ENCODE measurements at regions not wholly inside any gene's neighbourhood (a gene's known extent, or its start where the extent isn't known, plus 50 kb on each side); places are given as distances from the start of the nearest gene placed in this dataset.
"Not testable (repeated sequence)": the region's sequence is repeated elsewhere in the genome, so short reads cannot be mapped to it uniquely, and the experiment has no call there.

- DNase-seq; H3K4me3 ChIP-seq; H3K36me3 ChIP-seq; H3K27me3 ChIP-seq; intact Hi-C loops (cut with DNase I; ENCODE audit: low total_unique reads); H3K4me1 ChIP-seq; H3K27ac ChIP-seq; H3K9me3 ChIP-seq: not testable (repeated sequence)
- WGBS, 5 donors = 64 to 85% (median 83%) methylated on average over 4 to 11 of the region's 23 CpGs
Observed at GRCh38 chr14:105720852-105721601, 194.6 kb downstream of the TMEM121 start.

GRCh38 chr14:105721602-105721970 is 195.2 kb downstream of the TMEM121 start:
- H3K27me3 ChIP-seq; H3K9me3 ChIP-seq; H3K36me3 ChIP-seq; DNase-seq; H3K27ac ChIP-seq; intact Hi-C loops (cut with DNase I; ENCODE audit: low total_unique reads); H3K4me3 ChIP-seq; H3K4me1 ChIP-seq: not testable (repeated sequence)
- WGBS, 5 donors = 84 to 97% (median 90%) methylated on average over 4 to 16 of the region's 17 CpGs

GRCh38 chr14:105721996-105722709 is 195.8 kb downstream of the TMEM121 start:
- not testable (repeated sequence) for H3K9me3 ChIP-seq

GRCh38 chr14:105723271-105723670 is 196.9 kb downstream of the TMEM121 start:
- intact Hi-C loops (cut with DNase I; ENCODE audit: low total_unique reads); H3K27me3 ChIP-seq; H3K4me1 ChIP-seq; H3K27ac ChIP-seq; H3K9me3 ChIP-seq; H3K4me3 ChIP-seq; DNase-seq; H3K36me3 ChIP-seq: not testable (repeated sequence)
- 77 to 95% (median 89%) methylated on average over 2 to 6 of the region's 8 CpGs; no CpG with 5 or more reads in 1 of the 5 donors for WGBS, 5 donors

More at GRCh38 chr14:105721996-105722709, 195.8 kb downstream of the TMEM121 start:
- H3K4me1 ChIP-seq; H3K27me3 ChIP-seq; H3K36me3 ChIP-seq; H3K4me3 ChIP-seq; DNase-seq; H3K27ac ChIP-seq; intact Hi-C loops (cut with DNase I; ENCODE audit: low total_unique reads): not testable (repeated sequence)
- WGBS, 5 donors = 91 to 94% (median 93%) methylated on average over 7 to 40 of the region's 40 CpGs

- DNase-seq; H3K4me3 ChIP-seq; H3K4me1 ChIP-seq; H3K9me3 ChIP-seq; intact Hi-C loops (cut with DNase I; ENCODE audit: low total_unique reads); H3K36me3 ChIP-seq; H3K27ac ChIP-seq; H3K27me3 ChIP-seq: not testable (repeated sequence)
- WGBS, 5 donors = 85 to 92% (median 86%) methylated on average over 11 to 15 of the region's 15 CpGs
Observed at GRCh38 chr14:105723776-105724175, 197.4 kb downstream of the TMEM121 start.

GRCh38 chr14:105729825-105730368 is 203.5 kb downstream of the TMEM121 start:
- H3K4me3 ChIP-seq; H3K27ac ChIP-seq; H3K9me3 ChIP-seq; intact Hi-C loops (cut with DNase I; ENCODE audit: low total_unique reads); H3K27me3 ChIP-seq; DNase-seq; H3K4me1 ChIP-seq; H3K36me3 ChIP-seq: not testable (repeated sequence)
- 68 to 74% (median 70%) methylated on average over 6 to 8 of the region's 8 CpGs for WGBS, 5 donors

- H3K27me3 ChIP-seq; H3K4me1 ChIP-seq; H3K4me3 ChIP-seq; intact Hi-C loops (cut with DNase I; ENCODE audit: low total_unique reads); H3K27ac ChIP-seq; H3K36me3 ChIP-seq; H3K9me3 ChIP-seq; DNase-seq: not testable (repeated sequence)
- 44 to 53% (median 47%) methylated on average over 7 of the region's 7 CpGs for WGBS, 5 donors
Observed at GRCh38 chr14:105730731-105731130, 204.3 kb downstream of the TMEM121 start.

- H3K36me3 ChIP-seq; intact Hi-C loops (cut with DNase I; ENCODE audit: low total_unique reads); H3K9me3 ChIP-seq; DNase-seq; H3K4me3 ChIP-seq; H3K27ac ChIP-seq; H3K4me1 ChIP-seq; H3K27me3 ChIP-seq: not testable (repeated sequence)
- WGBS, 5 donors = 77 to 86% (median 80%) methylated on average over 11 to 31 of the region's 31 CpGs
Observed at GRCh38 chr14:105731221-105731985, 205.0 kb downstream of the TMEM121 start.

Data from stomach (tissue), 8 donors.